HG03175 (cell line): ENCODE measurements at regions not wholly inside any gene's neighbourhood (a gene's known extent, or its start where the extent isn't known, plus 50 kb on each side); places are given as distances from the start of the nearest gene placed in this dataset.

Experiments used
- ATAC-seq: cut with Tn5 transposase; IDR thresholded peaks from one replicate; pipeline ENCODE4 v1.9.1; 2021; ENCODE audit warnings: mild to moderate bottlenecking, moderate library complexity; ENCODE audit not compliant: unreplicated experiment

DNA sequence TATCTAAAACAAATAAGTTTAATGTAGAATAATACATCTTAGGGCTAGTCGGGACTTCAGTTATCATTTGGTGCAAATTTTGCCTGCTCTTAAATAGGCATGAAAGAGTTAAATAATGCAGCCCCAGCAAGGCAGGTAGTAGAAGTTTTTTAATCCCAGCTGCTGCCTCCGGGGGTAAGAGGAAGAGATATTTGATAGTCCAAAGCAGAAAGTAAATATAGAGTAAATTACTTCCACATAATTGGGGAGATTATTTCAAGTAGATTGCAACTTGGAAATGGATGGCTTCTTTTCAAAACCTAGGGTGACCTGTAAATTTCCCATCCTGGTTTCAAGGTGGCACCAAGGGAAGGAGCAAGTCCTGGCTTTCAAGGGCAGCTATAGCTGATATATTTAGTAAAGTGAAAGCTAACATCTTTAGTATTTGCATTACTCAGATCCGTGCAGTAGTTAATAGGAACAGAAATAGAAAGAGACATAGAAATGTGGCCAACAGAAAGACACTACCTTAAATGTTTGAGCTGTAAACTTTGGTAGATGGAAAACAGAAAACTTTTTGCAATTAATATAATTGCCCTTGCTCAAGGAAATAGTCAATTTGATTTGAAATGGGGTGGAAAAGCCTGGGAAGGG lies 109.1 kb downstream of the LMO4 start:
- ATAC-seq, result peak; percentile 80

GRCh38 chr1:87439821-87440220 lies 111.1 kb downstream of the LMO4 start:
- ATAC-seq, result no peak

DNA sequence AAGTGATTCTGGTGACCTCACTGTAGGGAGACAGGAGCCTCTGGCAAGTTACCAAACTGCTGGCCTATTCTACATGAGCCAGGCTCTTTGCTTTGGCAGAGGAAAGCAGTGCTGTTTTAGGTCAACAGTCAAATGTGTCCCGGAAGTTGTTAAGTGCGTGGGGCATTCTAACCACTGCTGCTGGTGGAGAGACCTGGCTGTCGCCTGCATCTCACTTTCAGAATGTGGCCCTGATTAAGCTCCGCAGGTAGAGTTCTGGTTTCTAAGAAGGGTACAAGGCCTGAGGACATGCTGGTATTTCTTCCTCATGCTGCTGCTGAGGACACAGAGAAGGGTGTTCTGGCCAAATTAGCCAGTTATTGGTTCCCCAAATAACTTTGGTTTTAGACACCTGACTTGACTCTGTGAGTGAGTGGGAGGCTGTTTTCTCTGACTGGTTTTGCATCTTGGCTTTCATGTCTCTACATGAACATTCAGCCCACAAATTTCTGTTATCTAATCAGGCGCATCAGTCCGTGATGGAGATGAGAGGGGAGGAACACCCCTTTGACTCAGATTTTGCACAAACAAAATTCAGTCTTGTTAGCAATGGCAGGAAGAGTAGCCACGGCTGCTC lies 120.8 kb downstream of the LMO4 start:
- peak; percentile 88 for ATAC-seq

GRCh38 chr1:87450136-87450535 lies 121.5 kb downstream of the LMO4 start:
- no peak for ATAC-seq

GRCh38 chr1:87450615-87451209 lies 122.0 kb downstream of the LMO4 start:
- ATAC-seq, result no peak

GRCh38 chr1:87451229-87451920 lies 122.7 kb downstream of the LMO4 start:
- ATAC-seq, result no peak

DNA sequence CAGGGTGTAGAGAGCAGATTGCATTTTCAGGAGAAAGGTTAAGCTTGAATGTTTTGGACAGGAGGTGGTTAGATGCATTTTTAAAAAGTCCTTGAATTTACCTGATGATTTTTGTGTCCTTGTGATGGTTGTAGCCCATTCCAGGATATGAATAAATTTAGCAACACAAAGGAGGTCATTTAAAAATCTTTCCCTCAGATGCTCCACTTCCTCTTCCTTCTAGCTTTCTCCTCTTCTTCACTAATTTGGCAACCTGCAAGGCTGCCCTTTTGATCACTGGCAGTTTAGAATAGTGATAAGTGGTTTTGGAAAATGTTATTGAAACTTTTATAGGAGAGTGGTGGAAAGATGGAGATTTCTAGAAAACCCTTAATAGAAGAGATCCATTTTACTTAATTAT lies 124.0 kb downstream of the LMO4 start:
- ATAC-seq, result no peak

DNA sequence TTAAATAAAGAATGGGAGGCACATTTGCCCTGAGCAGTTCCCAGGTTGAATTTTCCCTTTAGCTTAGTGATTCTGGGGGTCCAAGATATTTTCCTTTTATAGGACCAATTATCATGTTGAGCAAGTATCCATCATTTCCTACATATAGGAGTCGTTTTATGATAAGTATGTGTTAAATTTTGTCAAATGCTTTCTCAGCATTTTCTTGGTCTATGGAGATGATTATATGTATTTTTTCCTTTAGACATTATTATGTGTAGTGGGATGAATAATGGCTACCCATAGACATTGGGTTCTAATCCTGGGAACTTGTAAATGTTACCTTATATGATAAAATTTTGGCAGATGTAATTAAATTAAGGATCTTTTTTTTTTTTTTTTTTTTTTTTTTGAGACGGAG lies 128.7 kb downstream of the LMO4 start:
- ATAC-seq, result no peak

DNA sequence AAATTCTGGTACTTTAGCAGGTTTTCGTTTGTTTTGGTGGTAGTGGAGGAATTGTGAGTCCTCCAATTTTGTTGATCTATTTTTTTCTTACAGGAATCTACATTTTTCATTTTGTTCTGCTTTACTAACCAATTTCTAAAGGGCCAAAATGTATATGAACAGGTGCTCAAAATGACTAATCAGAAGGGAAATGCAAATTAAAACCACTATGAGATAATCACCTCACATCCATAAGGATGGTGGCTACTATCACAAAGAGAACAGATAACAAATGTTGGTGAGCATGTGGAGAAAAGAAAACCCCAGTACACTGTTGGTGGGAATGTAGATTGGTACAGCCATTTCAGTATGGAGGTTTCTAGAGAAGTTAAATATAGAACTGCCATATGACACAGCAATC lies 134.2 kb downstream of the LMO4 start:
- no peak for ATAC-seq

- ATAC-seq, result no peak
These were observed 135.4 kb downstream of the LMO4 start for GRCh38 chr1:87464022-87464490.

DNA sequence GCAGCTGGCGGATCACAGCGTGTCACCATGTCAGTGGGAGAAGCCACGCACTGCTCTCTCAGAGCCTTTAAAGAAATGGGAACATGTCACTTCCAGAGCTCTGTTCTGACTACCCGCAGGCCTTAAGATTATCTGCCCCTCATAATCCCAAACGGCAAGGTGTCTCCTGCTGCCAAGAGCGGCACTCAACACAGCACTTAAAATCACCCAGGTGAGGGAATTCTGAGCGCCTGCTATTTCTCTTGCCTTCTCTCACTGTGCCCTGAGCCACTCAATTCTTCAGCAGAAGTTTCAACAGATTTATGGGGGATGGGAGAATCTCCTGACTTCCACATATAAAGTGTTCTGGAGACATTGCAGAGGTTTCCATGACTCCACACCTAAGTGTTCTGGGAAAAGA lies 137.9 kb downstream of the LMO4 start:
- no peak for ATAC-seq

DNA sequence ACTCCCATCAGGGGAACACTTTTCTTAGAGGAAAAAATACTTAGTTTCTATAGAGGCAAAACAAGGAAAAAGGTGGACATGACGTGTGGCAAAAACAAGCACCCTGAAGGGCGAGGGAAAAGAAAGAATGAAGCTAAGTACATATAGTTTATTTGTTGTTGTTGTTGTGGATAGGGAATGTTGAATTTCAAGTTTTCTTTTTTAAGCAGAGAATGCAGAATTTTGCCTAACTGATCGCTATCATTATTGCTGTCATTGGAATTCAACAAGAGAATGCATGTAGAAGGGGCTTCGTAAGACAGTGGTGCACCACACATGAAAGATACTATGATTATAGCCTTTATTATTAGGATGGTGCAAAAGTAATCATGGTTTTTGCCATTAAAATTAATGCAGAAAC lies 144.0 kb downstream of the LMO4 start:
- ATAC-seq, result no peak

DNA sequence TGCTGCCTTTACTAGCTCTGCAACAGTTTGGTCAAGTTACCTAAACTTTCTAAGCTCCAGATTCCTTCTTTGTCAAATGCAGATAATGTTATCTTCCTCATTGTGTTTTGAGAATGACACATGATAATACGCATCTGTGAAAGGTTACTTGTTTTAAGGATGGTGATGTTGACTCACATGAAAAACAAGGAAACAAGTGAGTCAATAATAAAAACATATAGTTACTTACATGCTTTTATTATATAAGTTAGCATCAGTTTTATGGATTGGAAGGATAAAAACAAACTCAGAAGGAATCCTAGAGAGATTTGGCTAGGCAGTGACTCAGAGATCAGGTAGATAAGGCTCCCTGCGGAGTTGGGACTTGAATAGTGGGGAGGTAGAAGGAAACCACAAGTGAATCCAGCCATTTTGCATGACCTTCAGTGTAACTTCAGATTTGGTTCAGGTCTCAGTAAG lies 144.6 kb downstream of the LMO4 start:
- ATAC-seq, result no peak

- no peak for ATAC-seq
These were observed 145.4 kb downstream of the LMO4 start for GRCh38 chr1:87474098-87474497.

- ATAC-seq, result no peak
These were observed 149.6 kb downstream of the LMO4 start for GRCh38 chr1:87478231-87478630.

GRCh38 chr1:87495147-87495546 lies 166.5 kb downstream of the LMO4 start:
- ATAC-seq, result no peak

DNA sequence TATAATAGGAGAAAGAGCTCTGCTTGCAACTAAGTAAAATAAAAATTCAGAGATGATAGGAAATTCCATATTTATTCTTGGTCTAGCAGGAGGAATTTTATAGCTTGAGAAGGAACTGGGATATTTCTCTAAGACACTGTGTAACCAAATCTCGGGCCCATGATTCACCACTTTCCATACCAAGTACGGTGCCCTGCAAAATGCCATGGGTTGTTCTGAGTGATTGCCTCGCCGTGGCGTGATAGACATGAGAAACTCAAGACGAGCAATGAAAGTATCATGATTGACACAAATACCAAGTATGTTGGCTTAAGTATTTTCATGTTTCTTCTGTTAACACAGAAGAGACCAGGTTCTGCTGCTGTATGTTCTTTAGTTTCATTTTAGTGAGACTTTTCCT lies 167.2 kb downstream of the LMO4 start:
- no peak for ATAC-seq

DNA sequence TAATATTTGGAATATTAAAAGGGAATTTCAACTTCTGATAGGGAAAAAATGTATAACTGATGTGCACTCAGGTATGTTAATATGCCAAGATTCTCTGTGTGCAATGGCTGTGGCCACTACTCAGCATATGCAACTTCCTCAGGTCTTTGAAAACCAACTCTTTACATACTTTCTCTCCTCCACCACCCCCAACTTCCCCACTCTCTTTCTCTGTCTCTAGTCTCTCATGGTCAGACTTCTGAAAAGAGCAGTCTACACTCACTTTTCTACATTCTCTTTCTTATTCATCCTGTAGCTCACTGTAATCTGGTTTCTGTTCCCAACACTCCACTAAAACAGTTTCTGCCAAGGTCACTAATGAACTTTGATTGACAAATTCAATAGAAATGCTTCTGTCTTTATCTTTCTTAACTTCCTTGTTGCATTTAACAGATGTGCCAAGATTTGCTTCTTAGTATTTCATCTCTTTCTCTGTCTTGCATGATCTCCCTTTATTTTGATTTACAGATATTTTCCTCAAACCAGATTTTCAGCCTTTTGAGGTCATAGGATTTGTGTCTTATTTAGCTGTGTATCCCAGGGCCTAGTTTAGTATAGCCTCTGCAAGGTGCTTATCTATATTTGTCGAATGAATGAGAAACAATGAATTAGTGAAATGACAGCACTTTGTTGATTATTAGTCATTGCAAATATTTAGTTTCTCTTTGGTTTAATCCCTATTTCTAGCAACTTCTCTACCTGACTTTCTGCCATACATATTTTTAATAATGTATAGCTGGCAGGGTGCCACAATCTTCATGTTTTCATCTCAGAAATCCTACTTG lies 168.9 kb downstream of the LMO4 start:
- ATAC-seq, result no peak

DNA sequence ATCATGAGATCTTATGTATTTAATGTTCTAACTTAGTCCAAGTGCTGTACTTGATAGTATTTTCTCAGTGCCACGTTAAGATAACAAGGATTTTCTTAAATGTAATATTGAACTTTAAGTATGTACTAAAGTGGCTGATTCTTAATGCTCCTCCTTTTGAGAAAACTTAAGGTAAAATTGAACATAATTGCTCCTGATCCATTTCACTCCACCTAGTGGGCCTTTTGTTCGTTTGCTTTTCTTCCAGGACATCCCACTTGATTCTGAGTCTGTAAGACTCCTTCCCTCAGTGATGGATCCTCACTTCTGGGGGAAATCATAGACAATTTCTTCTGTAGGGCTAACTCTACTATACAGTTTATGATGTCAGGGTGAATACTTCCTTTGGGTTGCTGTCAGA lies 173.1 kb downstream of the LMO4 start:
- ATAC-seq, result no peak

GRCh38 chr1:87505391-87505983 lies 176.8 kb downstream of the LMO4 start:
- ATAC-seq, result no peak

- ATAC-seq, result no peak
These were observed 177.5 kb downstream of the LMO4 start for GRCh38 chr1:87506147-87506546.
